Eye (tissue), 1 donor: ENCODE measurements at regions not wholly inside any gene's neighbourhood (a gene's known extent, or its start where the extent isn't known, plus 50 kb on each side); places are given as distances from the start of the nearest gene placed in this dataset.

ENCODE experiments used
- DNase-seq: peaks from one replicate; pipeline ENCODE4 v3.0.0-alpha.2; 2015

DNA sequence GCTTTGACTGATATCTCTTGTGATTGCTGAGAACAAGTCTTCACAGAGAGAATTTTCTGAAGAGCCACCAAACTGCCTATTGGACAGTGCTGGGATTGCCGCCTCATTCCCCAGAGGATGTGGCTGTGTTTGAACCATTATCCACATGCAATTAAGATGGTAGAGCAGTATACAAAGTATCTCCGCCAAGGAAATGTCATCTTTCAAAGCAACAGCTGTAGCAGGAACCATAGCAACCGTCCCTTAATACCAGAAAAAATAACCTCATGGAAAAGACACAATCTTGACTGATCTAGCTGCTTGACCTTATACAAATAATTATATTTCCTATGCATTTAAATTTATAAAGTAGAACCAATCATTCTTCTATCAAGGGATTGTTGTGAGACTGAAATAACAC, 772.6 kb upstream of the FAM98A start:
- no peak for DNase-seq

- DNase-seq = no peak
Measured at GRCh38 chr2:34368304-34368703, 769.2 kb upstream of the FAM98A start.

- DNase-seq = peak; percentile 76
Measured at GRCh38 chr2:34365932-34366331, 766.8 kb upstream of the FAM98A start.

DNA sequence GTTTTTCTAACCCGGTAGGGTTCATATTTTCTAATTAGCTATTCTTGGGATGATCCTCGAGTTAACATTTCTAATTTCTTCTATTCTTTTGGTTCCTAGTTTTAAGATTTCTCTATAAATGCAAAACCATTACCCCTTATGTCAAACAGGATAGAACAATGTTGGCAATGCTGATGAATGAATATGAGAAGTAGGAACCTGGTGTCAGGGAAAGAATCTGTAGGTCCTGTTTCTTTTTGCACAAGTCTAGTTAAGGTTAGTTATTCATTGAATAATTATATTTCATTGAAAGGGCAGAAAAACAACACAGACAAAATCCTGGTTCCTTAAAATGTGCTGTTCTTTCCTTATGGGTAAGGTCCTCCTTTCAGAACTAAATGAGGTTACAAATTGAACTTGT, 766.4 kb upstream of the FAM98A start:
- DNase-seq = no peak

GRCh38 chr2:34353509-34354113, 754.5 kb upstream of the FAM98A start:
- no peak for DNase-seq

DNA sequence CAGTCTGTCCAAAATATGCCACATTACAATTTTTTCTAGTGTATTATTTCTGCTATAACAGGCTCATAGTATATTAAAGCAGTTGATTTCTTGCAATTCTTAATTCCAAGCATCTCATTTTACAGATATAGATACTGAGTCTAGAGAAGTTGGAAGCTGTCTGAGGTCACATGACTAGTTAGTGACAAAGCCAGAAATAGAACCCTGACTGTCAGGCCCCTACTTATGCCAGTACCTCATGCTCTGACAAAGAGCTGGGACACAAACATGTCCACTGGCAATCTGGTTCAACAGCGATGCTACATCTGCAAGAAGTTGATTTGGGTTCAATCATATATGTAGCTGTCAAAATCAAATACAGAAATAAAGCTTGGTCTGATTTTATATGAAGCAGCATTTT, 750.4 kb upstream of the FAM98A start:
- DNase-seq = no peak

- DNase-seq = no peak
Measured at GRCh38 chr2:34345030-34345429, 745.9 kb upstream of the FAM98A start.

GRCh38 chr2:34340307-34340706, 741.2 kb upstream of the FAM98A start:
- DNase-seq = no peak

GRCh38 chr2:34337735-34338134, 738.6 kb upstream of the FAM98A start:
- no peak for DNase-seq

GRCh38 chr2:34332813-34333212, 733.7 kb upstream of the FAM98A start:
- DNase-seq = no peak

- DNase-seq = no peak
Measured at GRCh38 chr2:34320056-34320455, 721.0 kb upstream of the FAM98A start.

GRCh38 chr2:34317797-34318196, 718.7 kb upstream of the FAM98A start:
- no peak for DNase-seq

- no peak for DNase-seq
Measured at GRCh38 chr2:34316788-34317187, 717.7 kb upstream of the FAM98A start.

DNA sequence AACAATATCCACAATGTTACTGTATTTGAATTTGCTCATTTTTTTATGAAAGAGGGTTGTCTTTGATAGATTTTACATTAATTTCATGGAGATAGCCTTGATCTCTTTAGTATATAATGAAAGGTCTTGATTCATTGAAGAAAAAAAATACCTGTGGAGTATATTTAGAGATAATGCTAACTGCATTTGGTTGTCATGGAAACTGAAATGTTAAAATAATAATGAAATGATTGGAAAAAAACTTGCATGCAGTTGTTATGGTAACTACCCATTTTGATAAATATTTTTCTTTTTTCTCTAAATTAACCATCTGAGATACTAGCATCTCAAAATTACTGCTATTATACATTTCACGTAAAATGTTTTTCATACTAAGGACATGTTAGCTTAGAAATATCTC, 712.7 kb upstream of the FAM98A start:
- no peak for DNase-seq

DNA sequence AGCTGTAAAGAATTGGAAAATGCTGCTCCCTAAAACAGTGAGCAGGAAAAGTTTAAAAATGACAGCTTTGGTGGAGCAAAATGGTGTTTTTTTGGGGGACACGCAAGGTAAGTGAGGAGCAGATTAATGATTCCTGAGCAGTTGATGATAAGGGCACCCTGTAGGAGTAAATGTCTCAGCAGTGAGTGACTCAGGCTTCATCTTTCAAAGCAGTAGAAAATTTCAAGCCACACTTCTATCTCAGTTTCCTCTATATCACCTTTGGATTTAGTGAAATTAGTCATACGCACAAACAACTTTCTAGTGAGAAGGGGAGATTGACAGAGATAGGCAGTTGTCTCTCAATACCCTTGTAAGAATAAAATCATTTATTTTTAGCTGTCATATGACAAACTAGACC, 709.0 kb upstream of the FAM98A start:
- DNase-seq = no peak

DNA sequence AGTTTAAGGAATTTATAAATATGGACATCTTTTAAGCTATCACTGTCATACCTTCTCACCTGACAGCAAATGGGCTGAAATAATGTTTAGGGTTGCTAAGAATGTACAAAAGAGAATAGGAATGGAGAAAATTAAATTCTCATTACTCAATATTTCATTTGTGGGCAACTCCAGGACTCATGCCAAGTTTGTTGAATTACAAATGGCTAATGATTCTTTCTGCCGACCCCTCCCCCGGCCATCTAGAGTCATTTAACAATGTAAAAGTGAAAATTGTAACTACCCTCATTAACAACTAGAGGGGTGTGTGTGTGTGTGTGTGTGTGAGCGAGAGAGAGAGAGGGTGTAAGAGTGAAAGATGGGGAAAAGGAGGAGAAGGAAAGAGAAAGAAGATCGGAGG, 708.5 kb upstream of the FAM98A start:
- no peak for DNase-seq

DNA sequence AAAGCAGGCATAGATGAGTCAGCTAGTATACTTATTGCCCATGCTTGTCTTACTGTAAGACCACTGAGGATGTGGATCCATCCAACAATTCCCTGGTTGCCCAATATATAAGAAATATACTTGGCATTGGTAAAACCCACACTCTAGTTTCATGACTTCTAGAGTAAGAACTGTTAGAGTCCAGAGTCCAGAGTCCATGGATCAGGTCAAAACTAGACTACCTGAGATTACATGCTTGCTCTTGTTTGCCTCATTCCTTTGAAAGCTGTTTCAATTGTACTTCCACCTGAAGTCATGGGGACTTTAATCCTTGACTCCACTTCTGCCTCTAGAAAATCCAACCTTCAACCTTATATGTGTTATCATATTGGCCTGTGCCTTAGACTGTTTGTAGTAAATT, 707.6 kb upstream of the FAM98A start:
- DNase-seq = no peak

- no peak for DNase-seq
Measured at GRCh38 chr2:34305587-34305986, 706.5 kb upstream of the FAM98A start.

GRCh38 chr2:34294961-34295360, 695.9 kb upstream of the FAM98A start:
- DNase-seq = no peak

DNA sequence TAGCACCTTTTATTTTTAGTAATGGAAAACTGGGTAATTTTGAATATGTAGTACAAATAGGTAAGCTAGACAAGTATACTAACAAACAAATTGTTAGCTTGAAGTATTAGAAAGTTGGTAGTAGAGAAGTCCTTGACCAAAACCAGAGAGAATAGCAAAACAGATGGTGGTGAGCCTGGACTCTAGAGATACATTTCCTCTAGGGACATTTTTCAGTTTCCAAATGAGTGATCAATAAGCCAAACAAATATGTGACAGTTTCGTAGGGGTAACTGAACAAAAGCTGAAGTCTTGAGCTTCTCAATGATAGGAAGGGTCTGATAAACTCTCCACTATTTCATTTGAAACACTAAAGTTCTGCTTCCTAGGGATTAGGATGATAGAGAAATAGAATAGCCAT, 692.0 kb upstream of the FAM98A start:
- no peak for DNase-seq

- DNase-seq = no peak
Measured at GRCh38 chr2:34288016-34288415, 688.9 kb upstream of the FAM98A start.

DNA sequence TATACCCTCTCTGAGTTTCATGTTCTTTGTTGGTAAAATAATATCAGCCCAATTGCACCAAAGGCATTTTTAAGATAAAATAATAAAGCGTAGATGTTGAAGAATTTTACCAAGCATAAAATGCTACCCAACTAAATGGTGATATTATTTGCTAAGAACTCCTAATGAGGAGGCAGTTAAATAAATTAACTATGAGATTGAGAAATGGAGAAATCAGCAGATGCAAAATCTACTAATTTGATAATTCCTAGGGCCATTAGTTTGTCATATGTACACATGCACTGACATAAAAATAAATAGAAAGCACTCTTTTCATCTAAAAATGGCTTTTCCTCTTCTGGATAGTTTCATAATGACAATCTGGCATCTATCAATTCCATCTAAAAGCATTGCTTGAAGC, 681.5 kb upstream of the FAM98A start:
- no peak for DNase-seq

DNA sequence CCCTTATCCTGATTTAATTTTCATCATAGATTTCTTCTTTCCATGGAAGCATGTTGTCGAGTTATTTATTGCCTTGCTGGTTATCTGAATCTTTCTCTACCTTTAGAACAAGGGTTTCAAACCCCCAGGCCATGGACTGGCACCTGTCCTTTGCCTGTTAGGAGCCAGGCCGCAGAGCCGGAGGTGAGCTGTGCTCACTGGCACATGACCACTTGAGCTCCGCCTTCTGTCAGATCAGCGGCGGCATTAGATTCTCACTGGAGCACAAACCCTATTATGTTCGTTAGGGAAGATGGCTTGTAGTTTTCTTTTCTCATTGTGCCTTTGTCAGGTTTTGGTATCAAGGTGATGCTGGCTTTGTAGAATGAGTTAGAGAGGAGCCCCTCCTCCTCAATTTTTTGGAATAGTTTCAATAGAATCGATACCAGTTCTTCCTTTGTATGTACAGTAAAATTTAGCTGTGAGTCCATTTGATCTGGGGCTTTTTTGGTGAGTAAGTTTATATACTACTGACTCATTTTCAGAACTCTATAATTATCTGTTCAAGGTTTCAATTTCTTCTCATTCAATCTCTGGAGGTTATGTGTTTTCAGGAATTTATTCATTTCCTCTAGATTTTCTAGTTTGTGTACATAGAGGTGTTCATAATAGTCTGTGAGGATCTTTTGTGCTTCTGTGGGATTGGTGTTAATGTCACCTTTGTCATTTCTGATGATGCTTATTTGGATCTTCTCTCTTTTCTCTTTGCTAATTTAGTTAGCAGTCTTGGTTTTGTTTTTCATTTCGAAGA, 668.0 kb upstream of the FAM98A start:
- DNase-seq = no peak

DNA sequence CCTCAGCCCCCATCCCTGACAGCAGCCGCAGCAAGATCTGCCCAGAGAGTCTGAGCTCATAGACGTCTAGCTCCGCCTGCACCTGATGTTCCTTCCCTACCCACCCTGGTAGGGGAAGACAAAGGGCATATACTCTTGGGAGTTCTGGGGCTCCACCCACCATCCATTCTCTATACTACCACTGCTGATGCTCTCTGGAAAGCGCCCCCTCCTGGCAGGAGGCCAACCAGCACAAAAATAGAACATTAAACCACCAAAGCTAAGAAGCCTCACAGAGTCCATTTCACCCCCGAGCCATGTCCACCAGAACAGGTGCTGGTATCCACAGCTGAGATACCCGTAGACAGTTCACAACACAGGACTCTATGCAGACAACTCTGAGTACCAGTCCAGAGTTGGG, 662.6 kb upstream of the FAM98A start:
- no peak for DNase-seq
